HG02884 (cell line): ENCODE measurements at regions not wholly inside any gene's neighbourhood (a gene's known extent, or its start where the extent isn't known, plus 50 kb on each side); places are given as distances from the start of the nearest gene placed in this dataset.

Experiments
- ATAC-seq: cut with Tn5 transposase; IDR thresholded peaks from one replicate; pipeline ENCODE4 v1.9.1; 2021; ENCODE audit warnings: mild to moderate bottlenecking, moderate library complexity; ENCODE audit not compliant: unreplicated experiment

- no peak for ATAC-seq
Measured at GRCh38 chr2:12162269-12163247, 416.1 kb downstream of the LPIN1 start.

- no peak for ATAC-seq
Measured at GRCh38 chr2:12163866-12164265, 417.4 kb downstream of the LPIN1 start.

GRCh38 chr2:12164689-12165088, 418.3 kb downstream of the LPIN1 start:
- no peak for ATAC-seq

- no peak for ATAC-seq
Measured at GRCh38 chr2:12167525-12168317, 421.3 kb downstream of the LPIN1 start.

GRCh38 chr2:12168354-12168753, 421.9 kb downstream of the LPIN1 start:
- no peak for ATAC-seq

GRCh38 chr2:12168791-12169388, 422.5 kb downstream of the LPIN1 start:
- no peak for ATAC-seq

- no peak for ATAC-seq
Measured at GRCh38 chr2:12169721-12170120, 423.3 kb downstream of the LPIN1 start.

- no peak for ATAC-seq
Measured at GRCh38 chr2:12170121-12170520, 423.7 kb downstream of the LPIN1 start.

- no peak for ATAC-seq
Measured at GRCh38 chr2:12173271-12173942, 427.0 kb downstream of the LPIN1 start.

GRCh38 chr2:12173943-12174340, 427.5 kb downstream of the LPIN1 start:
- ATAC-seq, result no peak

GRCh38 chr2:12175323-12175722, 428.9 kb downstream of the LPIN1 start:
- no peak for ATAC-seq

GRCh38 chr2:12176623-12177454, 430.4 kb downstream of the LPIN1 start:
- peak; percentile 73 for ATAC-seq

GRCh38 chr2:12177455-12178288, 431.2 kb downstream of the LPIN1 start:
- ATAC-seq, result peak; percentile 59

- no peak for ATAC-seq
Measured at GRCh38 chr2:12178289-12179080, 432.1 kb downstream of the LPIN1 start.

- ATAC-seq, result no peak
Measured at GRCh38 chr2:12180031-12180430, 433.6 kb downstream of the LPIN1 start.

- no peak for ATAC-seq
Measured at GRCh38 chr2:12183032-12183645, 436.7 kb downstream of the LPIN1 start.

- no peak for ATAC-seq
Measured at GRCh38 chr2:12192762-12193161, 446.3 kb downstream of the LPIN1 start.

- ATAC-seq, result no peak
Measured at GRCh38 chr2:12194968-12195367, 448.5 kb downstream of the LPIN1 start.
